ENCODE measurements at regions not wholly inside any gene's neighbourhood (a gene's known extent, or its start where the extent isn't known, plus 50 kb on each side); places are given as distances from the start of the nearest gene placed in this dataset.

- no peak overlapping the region for H2AK5ac ChIP-seq (ENCODE audit: low read depth, low read length)
- no peak for TF ChIP-seq RFX5 (IDR thresholded peaks at IDR 0.05; ENCODE audit: borderline replicate concordance, low read depth, low read length)
- TF ChIP-seq MAFK (IDR thresholded peaks at IDR 0.05; ENCODE audit: low read depth, low read length) = peak; percentile 29; the same call in 1 of the 2 replicates
- WGBS, 2 experiments (ENCODE audit: extremely low coverage in 1 of 2, insufficient coverage in 1 of 2, insufficient read length in 1 of 2, insufficient replicate concordance in 2 of 2, low coverage in 1 of 2, low lambda C conversion rate in 2 of 2, missing lambda C conversion rate in 1 of 2) = 91% methylated on average over 5 of the region's 5 CpGs; no CpG with 5 or more reads in 1 of the 2 experiments
- no peak overlapping the region for H3K14ac ChIP-seq (ENCODE audit: insufficient read length)
- no peaks in the 10 kb centered on the region for H3K9me3 ChIP-seq (ENCODE audit: insufficient read depth in 2 of 2, low read depth in 1 of 2, low read length in 1 of 2)
- no peaks in the 10 kb centered on the region for H3K79me1 ChIP-seq (ENCODE audit: low read depth, low read length)
- H3K23me2 ChIP-seq (ENCODE audit: low read depth, low read length) = no peaks in the 10 kb centered on the region; the same call in 1 of the 2 replicates
- H2BK20ac ChIP-seq (ENCODE audit: low read length) = no peak overlapping the region
- H4K5ac ChIP-seq (ENCODE audit: insufficient read length, low read depth, low read length) = no peak overlapping the region
- H2BK120ac ChIP-seq (replicated peaks; ENCODE audit: low read depth, low read length) = no peak overlapping the region
- H3K4me3 ChIP-seq (ENCODE audit: extremely low read depth in 1 of 4, insufficient read depth in 2 of 4, low read depth in 3 of 4, low read length in 4 of 4) = no peak overlapping the region
- FAIRE-seq (no peak), DNase-seq (ENCODE audit: low read depth in 1 of 2, low spot score in 2 of 2) (no peak)
- H3K36me3 ChIP-seq (ENCODE audit: control insufficient read depth in 2 of 4, insufficient read depth in 4 of 4, low read length in 3 of 4) = no peaks in the 10 kb centered on the region
- H4K20me1 ChIP-seq (replicated peaks in 1 of 2; ENCODE audit: control insufficient read depth in 1 of 2, insufficient read depth in 2 of 2, low read length in 2 of 2) = no peaks in the 10 kb centered on the region
- no peak overlapping the region for H3K56ac ChIP-seq (replicated peaks; ENCODE audit: insufficient read length, low read depth, low read length)
- H3K4ac ChIP-seq (replicated peaks; ENCODE audit: insufficient read length, low read depth, low read length) = no peak overlapping the region
- H2BK15ac ChIP-seq (ENCODE audit: low read length) = no peak overlapping the region
- ChIA-PET CTCF (ENCODE audit: partially characterized antibody) (interaction anchor here (0.6 to 1.0 kb wide), 3 partner anchors 18 to 59 kb away, joined by 3 to 4 read pairs (median 3); no protein-coding TSS in a partner anchor), POLR2A (ENCODE audit: partially characterized antibody) (no interaction called here)
- no peak overlapping the region for H3K4me2 ChIP-seq (ENCODE audit: insufficient read depth in 1 of 2, low read depth in 2 of 2, low read length in 2 of 2)
- no peak overlapping the region for H2BK5ac ChIP-seq (ENCODE audit: low read depth, low read length)
- no peak overlapping the region for H2BK12ac ChIP-seq (ENCODE audit: low read depth, low read length)
- H3K27me3 ChIP-seq (replicated peaks in 1 of 4; ENCODE audit: control insufficient read depth in 3 of 4, extremely low read depth in 1 of 4, insufficient read depth in 3 of 4, low read length in 3 of 4) = no peaks in the 10 kb centered on the region
- H4K91ac ChIP-seq (replicated peaks; ENCODE audit: insufficient read length, low read length) = no peak overlapping the region
- H4K8ac ChIP-seq (ENCODE audit: extremely low read depth, insufficient read depth, low read length) = no peak overlapping the region; the same call in 1 of the 2 replicates
- H3K4me1 ChIP-seq (replicated peaks in 1 of 4; ENCODE audit: control insufficient read depth in 3 of 4, insufficient read depth in 4 of 4, low read length in 3 of 4) = peaks cover 0 to 3% (median 0%) of the 10 kb centered on the region in 4 experiments; a peak in 2 of 7 replicates
- H3K9ac ChIP-seq (replicated peaks in 1 of 4; ENCODE audit: extremely low read depth in 1 of 4, low read depth in 3 of 4, low read length in 3 of 4) = no peak overlapping the region
- no peak overlapping the region for H3K18ac ChIP-seq (ENCODE audit: extremely low read depth, low read length)
- no peak overlapping the region for H2AFZ ChIP-seq (ENCODE audit: low read length)
- H3K27ac ChIP-seq (ENCODE audit: low read depth, low read length) = no peak overlapping the region
- no peaks in the 10 kb centered on the region for H3K79me2 ChIP-seq (ENCODE audit: control insufficient read depth in 1 of 2, insufficient read depth in 2 of 2, low read length in 2 of 2)
- H3K23ac ChIP-seq (ENCODE audit: insufficient read length) = no peak overlapping the region
These were observed 120.9 kb upstream of the PLET1 start for GRCh38 chr11:112381578-112381977.

Measured in H1 (cell line).